ENCODE measurements at regions not wholly inside any gene's neighbourhood (a gene's known extent, or its start where the extent isn't known, plus 50 kb on each side); places are given as distances from the start of the nearest gene placed in this dataset.

- no peaks in the 10 kb centered on the region for H3K4me1 ChIP-seq (ENCODE audit: control insufficient read depth in 1 of 2, insufficient read depth in 2 of 2, low read depth in 1 of 2, low read length in 1 of 2)
- no peaks in the 10 kb centered on the region for H4K20me1 ChIP-seq (ENCODE audit: insufficient read depth)
- H3K4me2 ChIP-seq = no peak overlapping the region
- DNase-seq = no peak
- H3K4me3 ChIP-seq (ENCODE audit: low read depth in 2 of 2, low read length in 1 of 2) = no peak overlapping the region
- POLR2A ChIA-PET = no interaction called here
- H3K36me3 ChIP-seq (replicated peaks in 1 of 2; ENCODE audit: control insufficient read depth in 1 of 2, insufficient read depth in 2 of 2, low read length in 1 of 2) = no peaks in the 10 kb centered on the region
- H3K27me3 ChIP-seq (ENCODE audit: insufficient read depth) = no peaks in the 10 kb centered on the region
- CTCF ChIA-PET = no interaction called here
- no peaks in the 10 kb centered on the region for H3K9me3 ChIP-seq
- no peak overlapping the region for H3K9ac ChIP-seq
- no peaks in the 10 kb centered on the region for H3K79me2 ChIP-seq (ENCODE audit: insufficient read depth)
- H3K9me2 ChIP-seq = no peaks in the 10 kb centered on the region; the same call in 1 of the 2 replicates
- peaks cover 3% of the 10 kb centered on the region for H3F3A ChIP-seq (replicated peaks; ENCODE audit: insufficient read depth)
- no peak overlapping the region for H2AFZ ChIP-seq (ENCODE audit: low read depth)
- H3K27ac ChIP-seq (ENCODE audit: low read depth in 2 of 2, low read length in 1 of 2) = no peak overlapping the region
- TF ChIP-seq TAF1 (IDR thresholded peaks at IDR 0.05; ENCODE audit: borderline replicate concordance, low read depth, low read length) (no peak), JUND (IDR thresholded peaks at IDR 0.05) (no peak), CHD2 (IDR thresholded peaks at IDR 0.05; ENCODE audit: low read length, partially characterized antibody) (no peak), GABPA (IDR thresholded peaks at IDR 0.05; ENCODE audit: low read depth) (no peak), CTCF (IDR thresholded peaks at IDR 0.05) (no peak), YY1 (IDR thresholded peaks at IDR 0.05; ENCODE audit: low read depth) (no peak), NFIC (IDR thresholded peaks at IDR 0.05; ENCODE audit: borderline replicate concordance) (no peak), ELF1 (IDR thresholded peaks at IDR 0.05) (no peak), EP300 (IDR thresholded peaks at IDR 0.05; ENCODE audit: borderline replicate concordance in 1 of 2, low read depth in 1 of 2, low read length in 1 of 2) (no peak)
Measured at GRCh38 chr15:37638116-37638515, 296.3 kb upstream of the TMCO5A start.

- DNase-seq = no peak
- Histone ChIP-seq H4K20me1 (ENCODE audit: insufficient read depth) (no peaks in the 10 kb centered on the region), H3K9ac (no peak overlapping the region), H3K4me1 (ENCODE audit: control insufficient read depth in 1 of 2, insufficient read depth in 2 of 2, low read depth in 1 of 2, low read length in 1 of 2) (no peaks in the 10 kb centered on the region), H3K9me3 (no peaks in the 10 kb centered on the region), H3K36me3 (replicated peaks in 1 of 2; ENCODE audit: control insufficient read depth in 1 of 2, insufficient read depth in 2 of 2, low read length in 1 of 2) (no peaks in the 10 kb centered on the region), H3K9me2 (no peaks in the 10 kb centered on the region; the same call in 1 of the 2 replicates), H3K27me3 (ENCODE audit: insufficient read depth) (no peaks in the 10 kb centered on the region), H3F3A (replicated peaks; ENCODE audit: insufficient read depth) (peaks cover 3% of the 10 kb centered on the region), H3K79me2 (ENCODE audit: insufficient read depth) (no peaks in the 10 kb centered on the region), H3K4me3 (ENCODE audit: low read depth in 2 of 2, low read length in 1 of 2) (no peak overlapping the region), H3K27ac (ENCODE audit: low read depth in 2 of 2, low read length in 1 of 2) (no peak overlapping the region), H2AFZ (ENCODE audit: low read depth) (no peak overlapping the region), H3K4me2 (no peak overlapping the region)
- ChIA-PET POLR2A (no interaction called here), CTCF (no interaction called here)
- TF ChIP-seq MEF2A (IDR thresholded peaks at IDR 0.05; ENCODE audit: borderline replicate concordance, low read depth) (no peak), MXI1 (IDR thresholded peaks at IDR 0.05; ENCODE audit: low read depth, low read length) (no peak), CHD2 (IDR thresholded peaks at IDR 0.05; ENCODE audit: low read length, partially characterized antibody) (no peak), NRF1 (IDR thresholded peaks at IDR 0.05; ENCODE audit: low read depth, low read length) (no peak), EP300 (IDR thresholded peaks at IDR 0.05; ENCODE audit: borderline replicate concordance in 1 of 2, low read depth in 1 of 2, low read length in 1 of 2) (no peak), YY1 (IDR thresholded peaks at IDR 0.05; ENCODE audit: low read depth) (no peak), GATA2 (CRISPR knock-in tag; IDR thresholded peaks at IDR 0.05) (no peak), IRF3 (IDR thresholded peaks at IDR 0.05; ENCODE audit: low read depth, low read length) (no peak), EZH2phosphoT487 (IDR thresholded peaks at IDR 0.05; ENCODE audit: borderline replicate concordance, low read depth) (no peak), SMC3 (IDR thresholded peaks at IDR 0.05; ENCODE audit: low read depth, low read length) (no peak), RAD21 (IDR thresholded peaks at IDR 0.05; ENCODE audit: low read length) (no peak)
Measured at GRCh38 chr15:37638691-37639090, 295.7 kb upstream of the TMCO5A start.

All from SK-N-SH (cell line).